Trophoblast cell (in vitro differentiated cells and primary cell): ENCODE measurements at regions not wholly inside any gene's neighbourhood (a gene's known extent, or its start where the extent isn't known, plus 50 kb on each side); places are given as distances from the start of the nearest gene placed in this dataset.

Experiments
- DNase-seq, 2 donors: peaks; one replicate each; pipeline ENCODE4 v3.0.0-alpha.2; 2016
- H2AFZ ChIP-seq: 2 replicates; pipeline ENCODE4 v1.6.1; 2013; ENCODE audit warnings: low read length, moderate library complexity, mild to moderate bottlenecking; ENCODE audit not compliant: insufficient read depth, poor library complexity
- H2AK5ac ChIP-seq: 2 replicates; pipeline ENCODE4 v1.6.1; 2013; ENCODE audit warnings: mild to moderate bottlenecking, low read length
- H2BK120ac ChIP-seq: 2 replicates; pipeline ENCODE4 v1.6.1; 2013; ENCODE audit warnings: low read length, mild to moderate bottlenecking, moderate library complexity; ENCODE audit not compliant: insufficient read depth, poor library complexity
- H2BK12ac ChIP-seq: 2 replicates; pipeline ENCODE4 v1.6.1; 2013; ENCODE audit warnings: mild to moderate bottlenecking, low read length, moderate library complexity
- H2BK5ac ChIP-seq: 2 replicates; pipeline ENCODE4 v1.6.1; 2013; ENCODE audit warnings: low read length, low read depth, moderate library complexity, mild to moderate bottlenecking; ENCODE audit not compliant: poor library complexity
- H3K14ac ChIP-seq: 2 replicates; pipeline ENCODE4 v1.6.1; 2013; ENCODE audit warnings: mild to moderate bottlenecking, low read length
- H3K18ac ChIP-seq: 2 replicates; pipeline ENCODE4 v1.6.1; 2013; ENCODE audit warnings: mild to moderate bottlenecking, low read length
- H3K23ac ChIP-seq: 2 replicates; pipeline ENCODE4 v1.6.1; 2013; ENCODE audit warnings: low read length
- H3K27ac ChIP-seq: 2 replicates; pipeline ENCODE4 v1.5.1; 2013; ENCODE audit warnings: low read depth, mild to moderate bottlenecking, inconsistent platforms, low read length, moderate library complexity
- H3K27me3 ChIP-seq: 2 replicates; pipeline ENCODE4 v1.6.1; 2013; ENCODE audit warnings: inconsistent platforms, mild to moderate bottlenecking, low read length, moderate library complexity; ENCODE audit not compliant: insufficient read depth
- H3K36me3 ChIP-seq, 2 experiments: 1 replicate in 1 of 2; 2 replicates in 1 of 2; pipeline ENCODE4 v1.6.1; 2013; ENCODE audit warnings: low read length in 2 of 2, mild to moderate bottlenecking in 2 of 2, moderate library complexity in 1 of 2; ENCODE audit not compliant: insufficient read depth in 2 of 2, control insufficient read depth in 1 of 2
- H3K4ac ChIP-seq: 2 replicates; pipeline ENCODE4 v1.6.1; 2013; ENCODE audit warnings: low read depth, mild to moderate bottlenecking, low read length, moderate library complexity
- H3K4me1 ChIP-seq, 2 experiments: 1 replicate in 1 of 2; 2 replicates in 1 of 2; pipeline ENCODE4 v1.6.1; 2013; ENCODE audit warnings: low read length in 2 of 2, mild to moderate bottlenecking in 2 of 2, moderate library complexity in 1 of 2; ENCODE audit not compliant: insufficient read depth in 2 of 2, control insufficient read depth in 1 of 2
- H3K4me2 ChIP-seq: 2 replicates; pipeline ENCODE4 v1.6.1; 2013; ENCODE audit warnings: inconsistent platforms, mild to moderate bottlenecking, low read length, moderate library complexity
- H3K4me3 ChIP-seq: 2 replicates; pipeline ENCODE4 v1.5.1; 2013; ENCODE audit warnings: mild to moderate bottlenecking, low read depth, low read length, inconsistent platforms
- H3K79me1 ChIP-seq: one replicate; pipeline ENCODE4 v1.6.1; 2013; ENCODE audit warnings: low read length
- H3K79me2 ChIP-seq: 2 replicates; pipeline ENCODE4 v1.6.1; 2013; ENCODE audit warnings: low read length, mild to moderate bottlenecking; ENCODE audit not compliant: control insufficient read depth, insufficient read depth, poor library complexity
- H3K9ac ChIP-seq: 2 replicates; pipeline ENCODE4 v1.6.1; 2013; ENCODE audit warnings: mild to moderate bottlenecking, low read length
- H3K9me3 ChIP-seq: 2 replicates; pipeline ENCODE4 v1.6.1; 2013; ENCODE audit warnings: low read depth, mild to moderate bottlenecking, control low read depth, inconsistent platforms, low read length; ENCODE audit not compliant: insufficient read depth
- H4K12ac ChIP-seq: 2 replicates; pipeline ENCODE4 v1.6.1; 2013; ENCODE audit warnings: low read depth, mild to moderate bottlenecking, low read length, moderate library complexity
- H4K8ac ChIP-seq: 2 replicates; pipeline ENCODE4 v1.6.1; 2013; ENCODE audit warnings: low read depth, mild to moderate bottlenecking, low read length, moderate library complexity
- H4K91ac ChIP-seq: one replicate; pipeline ENCODE4 v1.6.1; 2013; ENCODE audit warnings: low read depth, mild to moderate bottlenecking, low read length, moderate library complexity
- WGBS: extraction: QIAGEN DNeasy Blood & Tissue Kit; methylation state at CpG from one replicate; pipeline ENCODE4 v1.1.7; 2013; ENCODE audit warnings: missing lambda C conversion rate; ENCODE audit not compliant: insufficient read length, insufficient coverage; ENCODE audit errors: extremely low coverage; 5-methylcytosine and 5-hydroxymethylcytosine counted together

GRCh38 chr4:151485541-151486131 lies 76.7 kb downstream of the FHIP1A start:
- Histone ChIP-seq H3K18ac (no peak overlapping the region), H3K23ac (no peak overlapping the region), H3K4me2 (no peak overlapping the region), H3K27ac (no peak overlapping the region), H2BK5ac (no peak overlapping the region), H3K4me1 (peaks cover 3 to 6% of the 10 kb centered on the region in 2 experiments), H3K79me2 (no peaks in the 10 kb centered on the region), H4K8ac (no peak overlapping the region), H4K91ac (no peak overlapping the region), H3K14ac (no peak overlapping the region), H3K4me3 (no peak overlapping the region), H2AFZ (no peak overlapping the region), H3K9me3 (no peaks in the 10 kb centered on the region), H2AK5ac (no peak overlapping the region), H3K4ac (no peak overlapping the region), H4K12ac (no peak overlapping the region), H3K36me3 (no peaks in the 10 kb centered on the region), H2BK12ac (peak overlapping the region; percentile 46), H3K27me3 (no peaks in the 10 kb centered on the region), H3K9ac (no peak overlapping the region), H2BK120ac (no peak overlapping the region), H3K79me1 (no peaks in the 10 kb centered on the region)
- no CpG with 5 or more reads among the region's 9 CpGs for WGBS
- DNase-seq, result no peak

- no peaks in the 10 kb centered on the region for H3K27me3 ChIP-seq
- H3K79me1 ChIP-seq, result no peaks in the 10 kb centered on the region
- H3K27ac ChIP-seq, result no peak overlapping the region
- H3K14ac ChIP-seq, result no peak overlapping the region
- H3K18ac ChIP-seq, result no peak overlapping the region
- no peak overlapping the region for H2BK12ac ChIP-seq
- no peak for DNase-seq
- no peak overlapping the region for H3K4me3 ChIP-seq
- no peak overlapping the region for H2BK120ac ChIP-seq
- no peak overlapping the region for H2BK5ac ChIP-seq
- H4K12ac ChIP-seq, result no peak overlapping the region
- H2AFZ ChIP-seq, result no peak overlapping the region
- no peak overlapping the region for H3K23ac ChIP-seq
- WGBS, result no CpG with 5 or more reads among the region's 3 CpGs
- H4K91ac ChIP-seq, result no peak overlapping the region
- no peak overlapping the region for H4K8ac ChIP-seq
- peaks cover 3 to 6% of the 10 kb centered on the region in 2 experiments for H3K4me1 ChIP-seq
- H2AK5ac ChIP-seq, result no peak overlapping the region
- H3K9ac ChIP-seq, result no peak overlapping the region
- H3K4me2 ChIP-seq, result no peak overlapping the region
- no peaks in the 10 kb centered on the region for H3K36me3 ChIP-seq
- H3K9me3 ChIP-seq, result no peaks in the 10 kb centered on the region
- H3K4ac ChIP-seq, result no peak overlapping the region
- H3K79me2 ChIP-seq, result no peaks in the 10 kb centered on the region
Measured at GRCh38 chr4:151486168-151486567, 77.2 kb downstream of the FHIP1A start.

GRCh38 chr4:151488968-151489367 lies 80.0 kb downstream of the FHIP1A start:
- no peak overlapping the region for H4K12ac ChIP-seq

GRCh38 chr4:151489462-151490203 lies 80.7 kb downstream of the FHIP1A start:
- H2BK120ac ChIP-seq, result no peak overlapping the region
- peak overlapping the region; percentile 25 for H3K4me2 ChIP-seq
- H3K79me2 ChIP-seq, result no peaks in the 10 kb centered on the region
- H3K14ac ChIP-seq, result no peak overlapping the region
- no peak overlapping the region for H2AK5ac ChIP-seq
- no peak overlapping the region for H4K12ac ChIP-seq
- H3K27ac ChIP-seq, result no peak overlapping the region
- peak; percentile 9 to 64 for DNase-seq
- no peaks in the 10 kb centered on the region for H3K9me3 ChIP-seq
- H2AFZ ChIP-seq, result no peak overlapping the region
- H3K79me1 ChIP-seq, result no peaks in the 10 kb centered on the region
- H3K27me3 ChIP-seq, result no peaks in the 10 kb centered on the region
- no peak overlapping the region for H3K23ac ChIP-seq
- no peak overlapping the region for H2BK5ac ChIP-seq
- no peak overlapping the region for H2BK12ac ChIP-seq
- no peak overlapping the region for H3K4me3 ChIP-seq
- no peak overlapping the region for H3K4ac ChIP-seq
- H4K8ac ChIP-seq, result no peak overlapping the region
- peaks cover 3 to 6% of the 10 kb centered on the region in 2 experiments for H3K4me1 ChIP-seq
- H3K18ac ChIP-seq, result no peak overlapping the region
- H3K36me3 ChIP-seq, result no peaks in the 10 kb centered on the region
- WGBS, result no CpG with 5 or more reads among the region's 9 CpGs
- no peak overlapping the region for H3K9ac ChIP-seq
- no peak overlapping the region for H4K91ac ChIP-seq

More at GRCh38 chr4:151488968-151489367, 80.0 kb downstream of the FHIP1A start:
- Histone ChIP-seq H3K14ac (no peak overlapping the region), H3K79me2 (no peaks in the 10 kb centered on the region), H2AFZ (no peak overlapping the region), H3K4me1 (peaks cover 3 to 6% of the 10 kb centered on the region in 2 experiments), H3K9ac (no peak overlapping the region), H3K36me3 (no peaks in the 10 kb centered on the region), H3K4me2 (peak overlapping the region; percentile 25), H2BK12ac (no peak overlapping the region), H3K18ac (no peak overlapping the region), H2BK5ac (no peak overlapping the region), H3K27me3 (no peaks in the 10 kb centered on the region), H3K23ac (no peak overlapping the region), H3K79me1 (no peaks in the 10 kb centered on the region), H2BK120ac (no peak overlapping the region), H2AK5ac (no peak overlapping the region), H3K4ac (no peak overlapping the region), H4K8ac (no peak overlapping the region), H4K91ac (no peak overlapping the region), H3K9me3 (no peaks in the 10 kb centered on the region), H3K27ac (no peak overlapping the region), H3K4me3 (no peak overlapping the region)
- peak; percentile 8 to 70 for DNase-seq
- no CpG with 5 or more reads among the region's 3 CpGs for WGBS
